Lung (tissue), 11 donors: ENCODE measurements at regions not wholly inside any gene's neighbourhood (a gene's known extent, or its start where the extent isn't known, plus 50 kb on each side); places are given as distances from the start of the nearest gene placed in this dataset.

ENCODE experiments used
- ATAC-seq: fragments of 200-7000 bp; cut with Tn5 transposase; one replicate; pipeline ENCODE4 v1.9.1; 2020; ENCODE audit warnings: moderate number of reproducible peaks; ENCODE audit not compliant: insufficient read depth, low FRiP score
- DNase-seq, 3 donors: peaks; one replicate each; pipeline ENCODE4 v3.0.0-alpha.2; 2013 to 2017
- H3K27ac ChIP-seq, 2 donors: one replicate each; pipeline ENCODE4 v1.5.1; 2013; ENCODE audit warnings: mild to moderate bottlenecking in 2 of 2, moderate library complexity in 2 of 2, control low read depth in 1 of 2, inconsistent platforms in 1 of 2, low read depth in 1 of 2, low read length in 1 of 2
- H3K27me3 ChIP-seq, 3 donors: one replicate each; pipeline ENCODE4 v1.5.1; 2013; ENCODE audit warnings: low read length in 2 of 3; ENCODE audit not compliant: control insufficient read depth in 3 of 3, insufficient read depth in 3 of 3
- H3K36me3 ChIP-seq, 4 donors: one replicate each; pipeline ENCODE4 v1.5.1; 2013; ENCODE audit warnings: low read length in 4 of 4, mild to moderate bottlenecking in 1 of 4, moderate library complexity in 1 of 4; ENCODE audit not compliant: control insufficient read depth in 4 of 4, insufficient read depth in 4 of 4
- H3K4me1 ChIP-seq, 5 donors: one replicate each; pipeline ENCODE4 v1.5.1; 2013; ENCODE audit warnings: low read length in 5 of 5, mild to moderate bottlenecking in 2 of 5, moderate library complexity in 1 of 5; ENCODE audit not compliant: control insufficient read depth in 5 of 5, insufficient read depth in 5 of 5
- H3K4me3 ChIP-seq: one replicate; pipeline ENCODE4 v1.5.1; 2013; ENCODE audit warnings: mild to moderate bottlenecking, control low read depth, moderate library complexity
- H3K9ac ChIP-seq, 2 donors: one replicate each; pipeline ENCODE4 v1.5.1; 2013; ENCODE audit warnings: low read length in 2 of 2, control low read depth in 1 of 2; ENCODE audit not compliant: insufficient read depth in 1 of 2
- H3K9me3 ChIP-seq, 4 donors: one replicate each; pipeline ENCODE4 v1.5.1; 2013; ENCODE audit warnings: low read length in 3 of 4, mild to moderate bottlenecking in 1 of 4, moderate library complexity in 1 of 4; ENCODE audit not compliant: control insufficient read depth in 4 of 4, insufficient read depth in 3 of 4
- CTCF ChIP-seq: IDR thresholded peaks from 2 replicates; pipeline ENCODE4 v1.5.1; 2012; ENCODE audit warnings: mild to moderate bottlenecking; ENCODE audit errors: control extremely low read depth, extremely low read depth
- WGBS, 2 donors: extraction: QIAGEN DNeasy Blood & Tissue Kit; methylation state at CpG; one replicate each; pipeline ENCODE4 v1.1.7; 2013; 5-methylcytosine and 5-hydroxymethylcytosine counted together
- donor health status: control.
- donor health status: control.
- donor health status: Bipolar disorder and iron deficiency.
- donor health status: healthy.
- donor health status: DM: yes; HTN: yes; CAD: no.

GRCh38 chr9:78763424-78763823 is 466.5 kb downstream of the PSAT1 start:
- no peak for TF ChIP-seq CTCF
- Histone ChIP-seq H3K9ac (no peak overlapping the region), H3K9me3 (no peaks in the 10 kb centered on the region), H3K36me3 (no peaks in the 10 kb centered on the region), H3K27ac (no peak overlapping the region), H3K27me3 (no peaks in the 10 kb centered on the region), H3K4me3 (no peak overlapping the region), H3K4me1 (no peaks in the 10 kb centered on the region)
- no peak for ATAC-seq
- 95 to 96% methylated on average over 4 of the region's 4 CpGs for WGBS, 2 donors
- DNase-seq: no peak

GRCh38 chr9:78765861-78766260 is 468.9 kb downstream of the PSAT1 start:
- Histone ChIP-seq H3K9me3 (no peaks in the 10 kb centered on the region), H3K9ac (no peak overlapping the region), H3K4me3 (no peak overlapping the region), H3K27ac (no peak overlapping the region), H3K36me3 (no peaks in the 10 kb centered on the region), H3K27me3 (no peaks in the 10 kb centered on the region), H3K4me1 (no peaks in the 10 kb centered on the region)
- WGBS, 2 donors: 81 to 94% methylated on average over 4 of the region's 4 CpGs
- ATAC-seq: no peak
- TF ChIP-seq CTCF: no peak
- DNase-seq: no peak

GRCh38 chr9:78767490-78767889 is 470.6 kb downstream of the PSAT1 start:
- Histone ChIP-seq H3K27me3 (no peaks in the 10 kb centered on the region), H3K36me3 (no peaks in the 10 kb centered on the region), H3K4me1 (no peaks in the 10 kb centered on the region), H3K9ac (no peak overlapping the region), H3K27ac (no peak overlapping the region), H3K4me3 (no peak overlapping the region), H3K9me3 (no peaks in the 10 kb centered on the region)
- WGBS, 2 donors: 84 to 90% methylated on average over 7 of the region's 7 CpGs
- DNase-seq (no peak), ATAC-seq (no peak)
- no peak for TF ChIP-seq CTCF

- DNase-seq: no peak
- TF ChIP-seq CTCF: no peak
- H3K36me3 ChIP-seq: no peaks in the 10 kb centered on the region
- H3K9me3 ChIP-seq: no peaks in the 10 kb centered on the region
- no peak overlapping the region for H3K4me3 ChIP-seq
- no peaks in the 10 kb centered on the region for H3K4me1 ChIP-seq
- no peak overlapping the region for H3K9ac ChIP-seq
- no peak overlapping the region for H3K27ac ChIP-seq
- WGBS, 2 donors: 75 to 84% methylated on average over 2 of the region's 2 CpGs
- ATAC-seq: no peak
- H3K27me3 ChIP-seq: no peaks in the 10 kb centered on the region
Observed at GRCh38 chr9:78769690-78770089, 472.8 kb downstream of the PSAT1 start.
